ENCODE measurements at regions not wholly inside any gene's neighbourhood (a gene's known extent, or its start where the extent isn't known, plus 50 kb on each side); places are given as distances from the start of the nearest gene placed in this dataset.

DNA sequence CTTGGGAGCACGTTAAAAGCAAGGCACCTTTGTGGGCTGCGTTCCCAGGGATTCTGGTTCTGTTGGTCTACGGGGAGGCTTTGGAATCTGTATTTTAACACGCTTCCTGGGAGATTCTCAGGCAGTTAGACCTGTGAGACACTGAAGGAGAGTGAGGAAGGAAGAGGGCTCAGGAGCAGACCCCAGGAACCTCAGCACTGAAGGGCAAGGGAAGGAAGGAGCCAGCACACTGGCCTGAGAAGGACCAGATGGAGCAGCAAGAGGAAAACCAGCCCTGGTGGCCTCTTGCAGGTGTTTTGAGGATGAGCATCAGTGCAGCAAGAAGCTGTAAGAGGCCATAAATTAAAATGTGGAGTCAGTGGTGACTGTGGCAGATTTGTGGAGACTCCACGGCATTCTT lies 146.7 kb downstream of the RPLP1 start:
- TF ChIP-seq, protein P1, sequence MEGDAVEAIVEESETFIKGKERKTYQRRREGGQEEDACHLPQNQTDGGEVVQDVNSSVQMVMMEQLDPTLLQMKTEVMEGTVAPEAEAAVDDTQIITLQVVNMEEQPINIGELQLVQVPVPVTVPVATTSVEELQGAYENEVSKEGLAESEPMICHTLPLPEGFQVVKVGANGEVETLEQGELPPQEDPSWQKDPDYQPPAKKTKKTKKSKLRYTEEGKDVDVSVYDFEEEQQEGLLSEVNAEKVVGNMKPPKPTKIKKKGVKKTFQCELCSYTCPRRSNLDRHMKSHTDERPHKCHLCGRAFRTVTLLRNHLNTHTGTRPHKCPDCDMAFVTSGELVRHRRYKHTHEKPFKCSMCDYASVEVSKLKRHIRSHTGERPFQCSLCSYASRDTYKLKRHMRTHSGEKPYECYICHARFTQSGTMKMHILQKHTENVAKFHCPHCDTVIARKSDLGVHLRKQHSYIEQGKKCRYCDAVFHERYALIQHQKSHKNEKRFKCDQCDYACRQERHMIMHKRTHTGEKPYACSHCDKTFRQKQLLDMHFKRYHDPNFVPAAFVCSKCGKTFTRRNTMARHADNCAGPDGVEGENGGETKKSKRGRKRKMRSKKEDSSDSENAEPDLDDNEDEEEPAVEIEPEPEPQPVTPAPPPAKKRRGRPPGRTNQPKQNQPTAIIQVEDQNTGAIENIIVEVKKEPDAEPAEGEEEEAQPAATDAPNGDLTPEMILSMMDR (IDR thresholded peaks at IDR 0.05; ENCODE audit: low read depth, low read length): no peak

DNA sequence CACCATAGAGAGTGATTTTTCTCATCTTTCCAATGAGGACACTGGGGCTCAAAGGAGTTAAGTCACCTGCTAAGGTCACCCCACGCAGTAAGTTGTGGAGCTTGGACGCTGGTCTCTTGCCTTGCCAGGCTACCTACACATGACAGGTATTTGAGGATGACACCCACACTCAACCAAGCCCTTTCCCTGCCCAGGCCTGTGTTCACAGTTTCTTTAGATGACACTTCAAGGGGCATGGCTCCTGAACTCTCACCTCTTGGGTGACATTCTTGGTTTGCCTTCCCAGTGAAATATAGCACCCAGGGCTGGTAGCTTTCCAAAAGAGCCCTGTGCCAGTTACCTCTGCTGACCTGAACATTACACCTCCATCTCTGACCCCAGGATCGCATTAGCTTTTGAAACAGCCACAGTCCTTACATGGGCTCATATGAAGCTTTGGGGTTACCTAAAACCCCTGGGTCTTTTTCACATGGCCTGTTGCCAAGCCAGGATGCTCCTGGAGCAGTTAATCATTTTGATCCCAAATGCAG lies 148.0 kb downstream of the RPLP1 start:
- H3K9me3 ChIP-seq (ENCODE audit: severe bottlenecking): no peaks in the 10 kb centered on the region
- H3K27ac ChIP-seq: no peak overlapping the region
- no peaks in the 10 kb centered on the region for H3K27me3 ChIP-seq (ENCODE audit: insufficient read depth, low read depth, severe bottlenecking)
- TF ChIP-seq, protein P1 (IDR thresholded peaks at IDR 0.05; ENCODE audit: low read depth, low read length): no peak
- H3K4me3 ChIP-seq (ENCODE audit: low read depth, low read length): no peak overlapping the region
- no peak for DNase-seq
- no peaks in the 10 kb centered on the region for H3K36me3 ChIP-seq

More for the DNA sequence above, 146.7 kb downstream of the RPLP1 start:
- Histone ChIP-seq H3K27me3 (ENCODE audit: insufficient read depth, low read depth, severe bottlenecking) (no peaks in the 10 kb centered on the region), H3K27ac (no peak overlapping the region), H3K36me3 (no peaks in the 10 kb centered on the region), H3K9me3 (ENCODE audit: severe bottlenecking) (no peaks in the 10 kb centered on the region), H3K4me3 (ENCODE audit: low read depth, low read length) (no peak overlapping the region)
- no peak for DNase-seq

DNA sequence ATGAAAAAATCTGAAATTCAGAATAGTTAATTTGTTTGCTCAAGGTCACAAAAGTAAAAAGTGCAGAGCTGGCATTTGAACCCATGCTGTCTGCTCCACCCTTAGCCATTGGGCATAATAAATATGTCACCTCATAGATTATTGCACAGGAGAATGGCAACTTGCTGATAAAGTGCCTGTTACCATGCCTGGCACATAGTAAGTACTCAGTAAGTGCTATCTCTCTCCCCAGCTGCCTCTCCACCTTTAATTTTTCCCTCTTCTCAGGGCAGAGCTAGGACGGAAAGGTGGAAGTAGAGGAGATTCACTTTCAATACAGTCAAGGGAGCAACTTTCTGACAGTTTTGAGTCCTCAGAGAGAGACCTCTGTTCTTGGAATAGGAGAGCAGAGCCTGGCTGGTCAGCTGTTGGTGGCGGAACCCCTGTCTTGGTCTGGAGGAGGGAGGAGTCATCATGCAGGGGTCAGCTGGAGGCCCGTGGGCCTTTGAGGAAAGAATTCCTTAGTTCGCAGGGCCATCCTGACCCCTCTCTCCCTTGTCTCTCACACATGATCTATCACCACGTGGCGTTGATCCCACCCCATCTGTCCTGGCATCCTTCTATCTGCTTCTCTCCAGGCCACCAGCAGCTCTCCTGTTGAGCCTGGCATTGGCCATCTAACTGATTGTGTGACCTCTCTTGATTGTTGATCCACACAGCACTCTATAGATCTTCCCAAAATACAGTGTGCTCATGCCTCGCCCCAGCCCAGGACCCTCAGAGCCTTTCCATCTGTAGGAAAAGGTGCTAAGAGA lies 149.3 kb downstream of the RPLP1 start:
- Histone ChIP-seq H3K27ac (no peak overlapping the region), H3K27me3 (ENCODE audit: insufficient read depth, low read depth, severe bottlenecking) (no peaks in the 10 kb centered on the region), H3K36me3 (no peaks in the 10 kb centered on the region), H3K9me3 (ENCODE audit: severe bottlenecking) (no peaks in the 10 kb centered on the region), H3K4me3 (ENCODE audit: low read depth, low read length) (no peak overlapping the region)
- DNase-seq: no peak
- TF ChIP-seq, protein P1 (IDR thresholded peaks at IDR 0.05; ENCODE audit: low read depth, low read length): no peak

DNA sequence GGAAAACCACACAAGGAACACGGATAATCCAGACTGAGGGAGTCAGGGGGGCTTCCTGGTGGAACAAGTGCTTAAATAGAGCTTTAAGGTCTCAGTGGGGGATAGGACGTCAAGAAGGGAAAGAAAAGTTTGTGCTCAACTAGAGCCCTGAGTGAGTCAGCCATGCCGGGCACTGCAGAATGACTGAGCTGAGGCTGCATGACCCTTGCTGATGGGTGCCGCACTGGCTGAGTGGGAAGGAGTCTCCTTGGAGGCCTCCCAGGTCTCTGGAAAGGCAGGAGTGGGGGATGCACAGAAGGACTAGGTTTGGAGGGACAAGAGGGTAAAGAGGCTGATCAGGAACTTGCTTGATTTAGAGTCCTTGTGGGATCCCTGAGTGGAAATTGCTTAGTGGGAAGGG lies 150.3 kb downstream of the RPLP1 start:
- H3K36me3 ChIP-seq: no peaks in the 10 kb centered on the region
- no peaks in the 10 kb centered on the region for H3K27me3 ChIP-seq (ENCODE audit: insufficient read depth, low read depth, severe bottlenecking)
- DNase-seq: no peak
- no peaks in the 10 kb centered on the region for H3K9me3 ChIP-seq (ENCODE audit: severe bottlenecking)
- no peak overlapping the region for H3K4me3 ChIP-seq (ENCODE audit: low read depth, low read length)
- TF ChIP-seq, protein P1 (IDR thresholded peaks at IDR 0.05; ENCODE audit: low read depth, low read length): no peak
- H3K27ac ChIP-seq: no peak overlapping the region

DNA sequence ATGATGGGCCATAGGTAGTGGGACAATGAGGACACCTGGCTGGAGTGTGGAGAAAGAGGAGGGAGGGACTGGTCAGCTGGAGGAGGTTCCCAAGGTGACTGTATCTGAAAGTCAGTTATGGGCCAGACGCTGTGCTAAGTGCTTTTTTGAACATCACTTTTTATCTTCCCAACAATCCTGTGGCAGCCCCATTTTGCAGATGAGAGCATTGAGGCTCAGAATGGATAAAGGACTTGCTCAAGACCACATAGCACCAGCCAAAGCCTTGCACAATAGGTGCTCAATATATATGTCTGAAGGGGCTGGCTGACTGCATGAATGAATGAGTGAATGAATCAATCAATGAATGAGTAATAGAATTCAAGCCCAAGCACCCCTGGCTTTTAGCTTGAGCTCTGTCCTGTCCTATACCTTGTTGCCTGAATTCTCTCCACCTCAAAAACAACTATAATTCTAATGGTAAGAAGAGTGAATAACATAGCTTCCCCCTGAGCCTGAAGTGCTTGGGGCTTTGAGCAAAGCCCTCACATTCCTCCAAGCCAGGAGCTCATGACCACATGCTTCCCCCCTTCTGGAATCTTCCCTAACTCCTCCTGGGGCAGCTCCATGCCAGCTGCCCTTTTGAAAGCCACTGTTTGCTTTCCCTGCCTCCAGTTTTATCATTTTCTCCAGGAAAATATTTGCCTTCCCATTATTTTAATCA lies 150.9 kb downstream of the RPLP1 start:
- no peaks in the 10 kb centered on the region for H3K36me3 ChIP-seq
- H3K27ac ChIP-seq: no peak overlapping the region
- H3K27me3 ChIP-seq (ENCODE audit: insufficient read depth, low read depth, severe bottlenecking): no peaks in the 10 kb centered on the region
- H3K4me3 ChIP-seq (ENCODE audit: low read depth, low read length): no peak overlapping the region
- no peak for DNase-seq
- no peaks in the 10 kb centered on the region for H3K9me3 ChIP-seq (ENCODE audit: severe bottlenecking)
- TF ChIP-seq, protein P1 (IDR thresholded peaks at IDR 0.05; ENCODE audit: low read depth, low read length): no peak

Data from WERI-Rb-1 (cell line).